OCI-LY1 (cell line): ENCODE measurements at regions not wholly inside any gene's neighbourhood (a gene's known extent, or its start where the extent isn't known, plus 50 kb on each side); places are given as distances from the start of the nearest gene placed in this dataset.

Source experiments
- H2AFZ ChIP-seq: fragments of 200-600 bp; sonication (generic), shearing (Covaris generic); 2 replicates; pipeline ENCODE4 v1.6.0; 2014; ENCODE audit warnings: antibody characterized with exemption, mild to moderate bottlenecking, low read length
- H3F3A ChIP-seq: fragments of 200-600 bp; sonication (generic), shearing (Covaris generic); 2 replicates; pipeline ENCODE4 v1.6.0; 2014; ENCODE audit warnings: mild to moderate bottlenecking, antibody characterized with exemption, low read length, moderate library complexity; ENCODE audit not compliant: insufficient read depth
- H3K27ac ChIP-seq: fragments of 200-600 bp; sonication (generic); 2 replicates; pipeline ENCODE4 v1.5.1; 2014; ENCODE audit warnings: low read length, mixed run types, mild to moderate bottlenecking, low read depth; ENCODE audit not compliant: poor library complexity, severe bottlenecking
- H3K27me3 ChIP-seq: fragments of 200-600 bp; sonication (generic); 2 replicates; pipeline ENCODE4 v1.6.0; 2014; ENCODE audit warnings: antibody characterized with exemption, mild to moderate bottlenecking, low read length, moderate library complexity; ENCODE audit not compliant: insufficient read depth
- H3K36me3 ChIP-seq: fragments of 200-600 bp; sonication (generic); 2 replicates; pipeline ENCODE4 v1.6.1; 2014; ENCODE audit warnings: mild to moderate bottlenecking, antibody characterized with exemption, low read length, moderate library complexity, mixed read lengths; ENCODE audit not compliant: insufficient read depth
- H3K4me1 ChIP-seq: fragments of 200-600 bp; sonication (generic); 2 replicates; pipeline ENCODE4 v1.5.1; 2014; ENCODE audit warnings: mild to moderate bottlenecking, low read length, moderate library complexity; ENCODE audit not compliant: insufficient read depth, severe bottlenecking
- H3K4me2 ChIP-seq: fragments of 200-600 bp; sonication (generic), shearing (Covaris generic); 2 replicates; pipeline ENCODE4 v1.6.1; 2014; ENCODE audit warnings: low read length
- H3K4me3 ChIP-seq: fragments of 200-600 bp; sonication (generic); 2 replicates; pipeline ENCODE4 v1.5.1; 2014; ENCODE audit warnings: low read length, low read depth, mild to moderate bottlenecking, mixed read lengths; ENCODE audit not compliant: poor library complexity, severe bottlenecking
- H3K79me2 ChIP-seq: fragments of 200-600 bp; shearing (Covaris generic); 2 replicates; pipeline ENCODE4 v1.6.1; 2016; ENCODE audit warnings: mixed run types, low read length, mixed read lengths; ENCODE audit not compliant: insufficient read depth
- H3K9ac ChIP-seq: fragments of 200-600 bp; sonication (generic), shearing (Covaris generic); 2 replicates; pipeline ENCODE4 v1.6.1; 2014; ENCODE audit warnings: mild to moderate bottlenecking, low read length, mixed read lengths
- H3K9me2 ChIP-seq: fragments of 200-600 bp; sonication (generic), shearing (Covaris generic); 2 replicates; pipeline ENCODE4 v1.6.1; 2014; ENCODE audit warnings: low read depth, mild to moderate bottlenecking, low read length, mixed read lengths
- H3K9me3 ChIP-seq: fragments of 200-600 bp; shearing (Covaris generic); 2 replicates; pipeline ENCODE4 v1.6.1; 2014; ENCODE audit warnings: low read length, mixed read lengths
- H4K20me1 ChIP-seq: fragments of 200-600 bp; sonication (generic), shearing (Covaris generic); 2 replicates; pipeline ENCODE4 v1.6.0; 2016; ENCODE audit warnings: mild to moderate bottlenecking, low read length; ENCODE audit not compliant: insufficient read depth
- EZH2 ChIP-seq: fragments of 200-600 bp; sonication (generic), shearing (Covaris generic); IDR thresholded peaks from 2 replicates; pipeline ENCODE4 v1.8.0; 2017; ENCODE audit warnings: borderline replicate concordance, mixed run types, mild to moderate bottlenecking, antibody characterized with exemption, low read length, moderate library complexity, mixed read lengths
- TF ChIP-seq, protein P1 (sequence below): fragments of 200-600 bp; sonication (generic), shearing (Covaris generic); IDR thresholded peaks from 2 replicates; pipeline ENCODE4 v1.5.1; 2017; ENCODE audit warnings: mild to moderate bottlenecking, antibody characterized with exemption, low read length, moderate library complexity, mixed read lengths

DNA sequence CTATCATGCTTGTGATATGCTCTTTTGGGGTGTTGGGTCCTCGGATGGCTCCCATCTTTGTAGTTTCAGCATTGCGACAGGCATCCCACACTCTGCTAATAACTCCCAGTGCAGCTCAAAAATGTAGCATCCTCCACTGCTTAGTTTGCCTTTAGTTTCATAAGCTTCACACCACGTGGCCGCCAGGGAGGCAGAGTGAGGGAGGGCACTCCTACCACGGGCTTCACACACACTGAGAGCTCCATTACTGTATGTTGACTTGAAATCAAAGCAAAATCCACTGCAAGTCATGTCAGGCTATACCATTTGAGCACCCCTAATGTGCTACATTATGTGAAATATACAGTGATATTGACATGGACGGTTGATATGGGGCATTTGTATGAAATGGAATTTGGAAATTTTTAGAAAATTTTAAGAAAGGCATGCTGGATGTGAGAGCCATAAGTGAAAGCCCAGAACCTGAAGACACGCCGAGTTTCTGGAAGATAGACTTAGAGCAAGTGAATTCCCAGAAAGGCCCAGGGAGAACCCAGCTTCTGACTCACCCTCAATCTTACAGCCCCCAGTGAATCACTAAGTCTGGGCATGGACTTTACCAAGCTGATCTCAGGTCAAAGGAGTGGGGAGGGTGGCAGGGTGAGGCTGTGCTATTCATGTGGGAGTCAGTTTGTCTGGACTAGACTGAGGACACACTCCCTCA lies 94.1 kb downstream of the HSPH1 start:
- no peaks in the 10 kb centered on the region for H3K4me1 ChIP-seq
- H3K79me2 ChIP-seq = no peaks in the 10 kb centered on the region
- H3K9me3 ChIP-seq = no peaks in the 10 kb centered on the region
- H3K36me3 ChIP-seq = no peaks in the 10 kb centered on the region
- no peaks in the 10 kb centered on the region for H3K9me2 ChIP-seq
- no peak overlapping the region for H3K9ac ChIP-seq
- H3K4me3 ChIP-seq = no peak overlapping the region
- H3F3A ChIP-seq = no peaks in the 10 kb centered on the region
- H3K4me2 ChIP-seq = no peak overlapping the region
- no peak overlapping the region for H3K27ac ChIP-seq
- H2AFZ ChIP-seq = no peak overlapping the region
- H4K20me1 ChIP-seq = no peaks in the 10 kb centered on the region
- H3K27me3 ChIP-seq = 0 out of 2 replicates have a peak, but pooled peaks cover 9% of the 10 kb centered on the region
- no peak for TF ChIP-seq EZH2
- TF ChIP-seq, protein P1, sequence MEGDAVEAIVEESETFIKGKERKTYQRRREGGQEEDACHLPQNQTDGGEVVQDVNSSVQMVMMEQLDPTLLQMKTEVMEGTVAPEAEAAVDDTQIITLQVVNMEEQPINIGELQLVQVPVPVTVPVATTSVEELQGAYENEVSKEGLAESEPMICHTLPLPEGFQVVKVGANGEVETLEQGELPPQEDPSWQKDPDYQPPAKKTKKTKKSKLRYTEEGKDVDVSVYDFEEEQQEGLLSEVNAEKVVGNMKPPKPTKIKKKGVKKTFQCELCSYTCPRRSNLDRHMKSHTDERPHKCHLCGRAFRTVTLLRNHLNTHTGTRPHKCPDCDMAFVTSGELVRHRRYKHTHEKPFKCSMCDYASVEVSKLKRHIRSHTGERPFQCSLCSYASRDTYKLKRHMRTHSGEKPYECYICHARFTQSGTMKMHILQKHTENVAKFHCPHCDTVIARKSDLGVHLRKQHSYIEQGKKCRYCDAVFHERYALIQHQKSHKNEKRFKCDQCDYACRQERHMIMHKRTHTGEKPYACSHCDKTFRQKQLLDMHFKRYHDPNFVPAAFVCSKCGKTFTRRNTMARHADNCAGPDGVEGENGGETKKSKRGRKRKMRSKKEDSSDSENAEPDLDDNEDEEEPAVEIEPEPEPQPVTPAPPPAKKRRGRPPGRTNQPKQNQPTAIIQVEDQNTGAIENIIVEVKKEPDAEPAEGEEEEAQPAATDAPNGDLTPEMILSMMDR = no peak

DNA sequence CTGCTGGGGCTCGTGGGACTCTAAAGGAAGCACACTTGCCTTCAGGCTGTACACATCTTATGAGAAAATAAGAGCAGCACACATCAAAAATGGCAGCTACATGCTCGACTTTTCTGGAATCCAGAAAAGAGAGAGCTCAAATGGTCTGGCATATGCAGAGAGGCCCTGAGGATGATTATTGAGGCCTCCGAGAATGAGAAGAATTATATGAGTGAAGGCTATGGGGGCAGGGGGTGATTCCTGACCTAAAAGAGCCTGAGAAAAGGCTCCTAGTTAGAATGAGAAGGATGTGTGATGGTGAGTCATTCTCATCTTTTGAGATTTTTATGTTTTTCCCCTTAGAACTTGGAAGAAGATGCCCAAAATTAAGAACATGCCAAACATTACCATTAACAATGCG lies 97.1 kb downstream of the HSPH1 start:
- Histone ChIP-seq H3K9ac (no peak overlapping the region), H2AFZ (no peak overlapping the region), H3K4me1 (no peaks in the 10 kb centered on the region), H3K9me2 (no peaks in the 10 kb centered on the region), H3K4me2 (no peak overlapping the region), H3K27me3 (0 out of 2 replicates have a peak, but pooled peaks cover 9% of the 10 kb centered on the region), H4K20me1 (no peaks in the 10 kb centered on the region), H3K4me3 (no peak overlapping the region), H3K9me3 (no peaks in the 10 kb centered on the region), H3K36me3 (no peaks in the 10 kb centered on the region), H3K79me2 (no peaks in the 10 kb centered on the region), H3K27ac (no peak overlapping the region), H3F3A (no peaks in the 10 kb centered on the region)
- TF ChIP-seq, protein P1 = no peak
- TF ChIP-seq EZH2 = no peak

DNA sequence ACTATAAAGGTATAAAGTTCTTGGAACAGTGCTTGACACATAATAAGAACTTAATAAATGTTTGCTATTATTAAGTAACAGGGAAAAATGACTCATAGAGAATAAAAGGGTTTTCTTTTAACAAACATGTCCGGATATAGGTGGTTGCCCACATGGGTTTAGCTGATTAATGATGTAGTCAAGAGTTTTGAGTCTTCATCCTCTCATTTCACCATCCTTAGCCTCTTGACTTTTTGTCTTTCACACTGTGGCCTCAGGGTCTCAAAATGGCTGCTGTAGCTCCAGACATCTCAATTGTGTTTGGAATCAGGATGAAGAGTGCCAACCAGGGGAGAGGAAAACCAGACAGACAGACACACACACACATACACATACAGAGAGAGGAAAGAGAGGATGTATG lies 97.9 kb downstream of the HSPH1 start:
- Histone ChIP-seq H3K9ac (no peak overlapping the region), H3K27me3 (0 out of 2 replicates have a peak, but pooled peaks cover 9% of the 10 kb centered on the region), H3K9me2 (no peaks in the 10 kb centered on the region), H3K27ac (no peak overlapping the region), H3F3A (no peaks in the 10 kb centered on the region), H3K9me3 (no peaks in the 10 kb centered on the region), H3K36me3 (no peaks in the 10 kb centered on the region), H3K4me1 (no peaks in the 10 kb centered on the region), H2AFZ (no peak overlapping the region), H4K20me1 (no peaks in the 10 kb centered on the region), H3K4me2 (no peak overlapping the region), H3K4me3 (no peak overlapping the region), H3K79me2 (no peaks in the 10 kb centered on the region)
- TF ChIP-seq, protein P1 = no peak
- no peak for TF ChIP-seq EZH2
